ES-I3 (cell line): ENCODE measurements at regions not wholly inside any gene's neighbourhood (a gene's known extent, or its start where the extent isn't known, plus 50 kb on each side); places are given as distances from the start of the nearest gene placed in this dataset.

Experiments used
- H3K36me3 ChIP-seq: 2 replicates; pipeline ENCODE4 v1.6.1; 2013; ENCODE audit warnings: mild to moderate bottlenecking, low read length, control low read depth, moderate library complexity; ENCODE audit not compliant: insufficient read depth
- H3K4me1 ChIP-seq: 2 replicates; pipeline ENCODE4 v1.6.1; 2013; ENCODE audit warnings: mild to moderate bottlenecking, control low read depth, low read length; ENCODE audit not compliant: insufficient read depth
- H3K9ac ChIP-seq: 2 replicates; pipeline ENCODE4 v1.6.1; 2013; ENCODE audit warnings: low read depth, mild to moderate bottlenecking, low read length, moderate library complexity
- H3K9me3 ChIP-seq: 2 replicates; pipeline ENCODE4 v1.6.1; 2013; ENCODE audit warnings: mild to moderate bottlenecking, low read length, moderate library complexity; ENCODE audit not compliant: control insufficient read depth, insufficient read depth

DNA sequence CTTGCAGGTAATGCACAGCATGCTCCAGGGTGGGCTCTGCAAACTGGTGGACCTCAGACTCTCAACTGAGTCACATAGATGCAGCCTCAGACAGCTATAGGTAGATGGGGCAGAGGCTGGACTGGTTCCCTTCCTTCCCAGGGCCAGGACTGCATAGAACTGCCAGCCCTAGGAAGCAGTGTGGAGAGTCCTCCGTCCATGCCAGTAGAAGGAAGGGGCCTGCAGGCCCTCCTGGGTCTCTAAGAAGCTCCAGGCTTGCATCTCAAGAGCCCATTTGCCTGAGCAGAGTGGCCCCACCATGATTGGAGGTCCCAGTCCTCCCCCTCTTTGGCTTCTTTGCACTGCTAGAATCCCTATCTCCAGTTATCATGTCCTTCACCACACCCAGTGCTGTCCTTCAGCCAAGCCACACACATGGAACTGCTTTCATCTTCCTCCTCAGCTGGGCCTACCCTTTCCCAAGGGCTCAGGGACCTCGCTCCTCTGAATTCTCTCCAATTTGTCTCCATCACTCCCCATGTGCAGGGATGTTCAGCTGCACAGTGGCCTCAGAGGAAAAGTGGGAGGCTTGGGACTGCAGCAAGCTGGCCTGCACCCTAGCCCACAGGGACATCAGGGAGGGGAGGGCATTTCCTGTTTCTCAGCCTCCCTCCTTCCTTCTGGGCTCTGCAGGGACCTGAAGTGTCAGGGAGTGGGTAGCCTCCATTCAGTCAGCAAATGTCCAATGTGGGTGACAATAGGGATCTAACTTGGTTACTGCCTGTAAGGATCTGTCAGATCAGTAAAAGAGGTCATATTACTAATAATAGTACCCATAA, 146.0 kb downstream of the PJA1 start:
- Histone ChIP-seq H3K4me1 (no peaks in the 10 kb centered on the region), H3K36me3 (no peaks in the 10 kb centered on the region), H3K9ac (no peak overlapping the region), H3K9me3 (no peaks in the 10 kb centered on the region)

DNA sequence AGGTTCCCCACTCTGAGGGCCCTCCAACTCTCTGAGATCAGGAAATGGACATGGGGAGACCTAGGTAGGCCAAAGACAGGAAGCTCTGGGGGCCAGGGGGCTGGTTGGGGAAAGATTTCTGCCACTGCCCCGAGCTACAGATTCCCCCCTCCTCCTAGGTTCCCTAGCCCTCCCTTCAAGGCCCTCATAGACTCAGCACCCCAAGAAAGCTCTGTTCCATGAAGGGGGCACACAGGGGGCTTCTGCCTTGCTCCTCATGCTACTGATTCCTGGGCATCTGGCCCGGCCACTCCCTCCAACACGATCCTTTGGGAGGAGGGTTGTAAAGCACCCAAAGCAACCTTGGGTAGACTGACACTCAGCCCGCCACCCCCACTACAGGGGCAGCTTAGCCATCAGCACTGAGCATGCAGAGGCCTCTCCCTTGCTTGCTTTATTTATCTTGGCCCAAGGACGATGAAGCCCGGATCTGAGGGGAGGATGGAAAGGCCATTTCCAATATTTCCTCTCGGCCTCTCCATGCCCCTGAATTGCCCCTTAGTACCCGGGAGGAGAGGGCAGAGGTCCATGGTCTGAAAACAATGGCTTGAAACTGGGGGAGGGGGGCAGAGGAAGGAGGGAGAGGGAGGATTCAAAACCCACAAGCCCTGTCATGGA, 146.7 kb downstream of the PJA1 start:
- Histone ChIP-seq H3K4me1 (no peaks in the 10 kb centered on the region), H3K36me3 (no peaks in the 10 kb centered on the region), H3K9ac (no peak overlapping the region), H3K9me3 (no peaks in the 10 kb centered on the region)

DNA sequence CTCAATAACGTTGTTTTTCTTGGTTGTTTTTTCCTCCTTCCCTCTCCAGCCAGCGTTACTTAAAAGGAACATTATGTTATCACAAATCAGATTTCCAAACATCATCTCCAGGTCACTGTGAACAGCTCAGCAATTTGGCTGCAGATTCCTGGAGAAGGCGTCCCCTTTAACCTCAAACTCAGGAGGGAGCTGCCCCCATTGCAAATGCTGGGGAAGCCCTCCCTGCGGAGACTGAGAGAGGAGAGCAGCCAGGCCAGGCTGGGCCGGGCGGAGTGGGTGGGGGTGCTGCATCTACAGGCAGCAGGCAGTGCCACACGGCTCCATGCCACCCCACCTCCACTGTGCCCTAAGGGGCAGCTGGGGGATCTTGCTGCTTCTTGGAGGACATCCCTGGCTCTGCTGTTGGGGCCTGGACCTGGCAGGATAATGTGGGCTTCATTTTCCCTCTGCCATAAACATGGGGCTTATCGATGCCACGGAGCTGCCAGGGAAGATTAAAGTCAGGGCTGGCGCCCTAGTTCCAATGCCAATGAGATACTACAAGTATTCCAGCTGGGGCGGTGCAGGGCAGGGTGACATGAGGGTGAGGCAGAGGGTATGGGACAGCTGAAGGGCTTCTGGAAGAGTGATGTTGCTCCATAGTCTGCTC, 148.8 kb downstream of the PJA1 start:
- H3K9me3 ChIP-seq = no peaks in the 10 kb centered on the region
- no peak overlapping the region for H3K9ac ChIP-seq
- no peaks in the 10 kb centered on the region for H3K36me3 ChIP-seq
- no peaks in the 10 kb centered on the region for H3K4me1 ChIP-seq

DNA sequence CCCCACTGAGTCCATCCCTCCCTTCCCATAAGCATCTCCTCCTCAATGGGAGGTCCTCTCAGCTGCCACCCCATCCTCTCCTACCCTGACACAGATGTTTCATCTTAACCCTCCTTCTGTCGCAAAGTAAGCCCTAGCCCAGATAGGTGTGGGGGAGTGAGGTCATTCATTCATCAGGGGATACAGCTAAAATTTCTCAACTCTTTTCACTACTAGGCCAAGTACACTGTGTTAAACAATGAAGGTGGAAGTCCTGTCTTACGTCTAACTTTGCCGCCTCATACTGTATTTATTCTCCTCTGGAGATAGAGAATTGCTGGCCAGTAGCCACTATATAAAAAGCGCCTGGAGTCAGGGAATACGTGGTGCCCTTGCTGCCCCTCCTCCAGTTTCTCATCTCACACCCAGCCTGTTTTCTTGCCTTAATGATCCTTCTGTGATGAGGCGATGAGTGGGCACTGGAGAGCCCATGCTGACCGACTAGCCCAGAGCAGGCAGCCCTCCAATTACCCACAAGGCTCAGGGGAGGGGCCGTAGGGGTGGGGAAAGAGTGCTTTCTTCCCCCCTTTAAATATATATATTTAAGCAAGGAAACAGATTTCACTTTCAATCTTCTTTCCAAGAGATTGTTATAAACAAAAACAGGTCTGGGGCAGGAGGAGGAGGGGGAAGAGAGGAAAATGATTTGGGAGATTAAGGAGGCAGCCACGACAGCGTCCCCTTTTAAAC, 149.5 kb downstream of the PJA1 start:
- Histone ChIP-seq H3K36me3 (no peaks in the 10 kb centered on the region), H3K9me3 (no peaks in the 10 kb centered on the region; the same call in 1 of the 2 replicates), H3K4me1 (no peaks in the 10 kb centered on the region), H3K9ac (no peak overlapping the region)

DNA sequence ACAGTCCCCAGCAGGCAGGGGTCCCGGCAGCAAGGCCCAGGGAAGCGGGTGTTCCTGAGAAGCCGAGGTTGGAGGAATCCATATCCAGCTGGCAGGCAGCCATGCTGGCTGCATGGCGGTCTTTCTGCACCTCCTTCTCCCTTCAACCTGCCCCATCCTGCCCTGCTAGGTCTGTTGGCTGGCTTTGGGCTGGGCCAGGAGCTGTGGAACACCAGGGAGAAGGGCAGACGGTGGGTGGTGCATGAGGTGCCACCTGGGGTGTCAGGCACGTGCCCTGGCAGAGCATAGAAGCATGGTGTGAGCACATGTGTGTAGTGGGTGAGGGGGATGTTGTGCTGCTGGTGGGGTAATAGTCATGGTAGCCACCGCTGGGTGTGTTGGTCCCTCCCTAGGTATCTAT, 150.1 kb downstream of the PJA1 start:
- Histone ChIP-seq H3K4me1 (no peaks in the 10 kb centered on the region), H3K9me3 (no peaks in the 10 kb centered on the region; the same call in 1 of the 2 replicates), H3K9ac (no peak overlapping the region), H3K36me3 (no peaks in the 10 kb centered on the region)

DNA sequence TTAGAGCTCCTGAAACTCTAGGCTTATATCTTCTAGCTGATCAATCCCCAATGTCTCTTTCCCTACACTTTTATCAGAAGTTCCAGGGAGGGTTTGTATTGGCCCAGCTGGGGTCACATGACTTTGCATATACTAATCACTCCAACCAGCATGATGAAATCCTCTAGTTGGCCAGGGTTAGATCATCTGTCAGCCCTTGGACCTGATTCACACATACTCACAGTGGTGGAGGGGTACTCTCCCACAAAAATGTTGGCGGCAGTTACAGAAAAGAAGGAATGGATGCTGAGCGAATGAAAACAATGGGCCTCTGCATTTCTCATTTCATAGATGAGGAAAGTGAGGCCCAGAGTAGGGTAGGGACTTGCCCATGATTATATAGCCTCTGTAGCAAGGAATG, 151.1 kb downstream of the PJA1 start:
- H3K9ac ChIP-seq = no peak overlapping the region
- H3K4me1 ChIP-seq = no peaks in the 10 kb centered on the region
- H3K9me3 ChIP-seq = no peaks in the 10 kb centered on the region; the same call in 1 of the 2 replicates
- no peaks in the 10 kb centered on the region for H3K36me3 ChIP-seq

DNA sequence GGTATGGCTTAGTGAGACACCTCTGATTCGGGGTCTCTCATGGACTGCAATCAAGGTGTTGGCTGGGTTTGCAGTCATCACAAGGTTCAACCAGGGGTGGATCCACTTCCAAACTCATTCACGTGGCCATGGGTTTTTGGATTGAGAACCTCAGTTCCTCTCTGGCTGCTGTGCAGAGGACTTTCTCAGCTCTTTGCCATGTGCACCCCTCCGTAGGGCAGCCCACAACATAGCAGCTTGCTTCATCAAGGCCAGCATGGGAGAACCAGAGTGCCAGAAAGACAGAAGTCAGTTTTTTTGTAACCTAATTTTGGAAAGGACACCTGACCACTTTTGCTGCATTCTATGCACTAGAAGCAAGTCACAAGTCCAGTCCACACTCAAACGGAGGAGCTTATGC, 154.9 kb downstream of the PJA1 start:
- peaks cover 7% of the 10 kb centered on the region; the same call in 1 of the 2 replicates for H3K9me3 ChIP-seq
- no peaks in the 10 kb centered on the region for H3K36me3 ChIP-seq
- H3K4me1 ChIP-seq = no peaks in the 10 kb centered on the region
- no peak overlapping the region for H3K9ac ChIP-seq

DNA sequence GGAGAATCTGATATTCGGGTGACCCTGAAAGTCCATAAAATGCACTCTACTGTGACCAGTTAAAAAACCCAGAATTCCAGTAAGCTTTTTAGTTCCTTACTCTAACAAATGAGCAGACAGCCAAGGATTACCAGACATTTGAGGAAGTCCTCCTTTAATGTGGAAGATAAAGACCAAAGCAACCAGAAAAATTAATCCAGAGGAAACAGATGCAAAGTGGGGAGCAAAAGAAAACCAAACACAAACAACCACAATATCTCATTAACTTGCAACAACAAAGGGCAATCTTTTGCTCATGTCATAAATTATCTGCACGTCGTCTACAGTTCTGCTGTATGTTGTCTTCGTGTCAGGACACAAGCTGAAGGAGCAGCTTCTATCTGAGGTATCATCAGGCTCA, 164.4 kb downstream of the PJA1 start:
- Histone ChIP-seq H3K36me3 (no peaks in the 10 kb centered on the region), H3K4me1 (peaks cover 16% of the 10 kb centered on the region; the same call in 1 of the 2 replicates), H3K9me3 (peaks cover 4% of the 10 kb centered on the region; the same call in 1 of the 2 replicates), H3K9ac (no peak overlapping the region)

DNA sequence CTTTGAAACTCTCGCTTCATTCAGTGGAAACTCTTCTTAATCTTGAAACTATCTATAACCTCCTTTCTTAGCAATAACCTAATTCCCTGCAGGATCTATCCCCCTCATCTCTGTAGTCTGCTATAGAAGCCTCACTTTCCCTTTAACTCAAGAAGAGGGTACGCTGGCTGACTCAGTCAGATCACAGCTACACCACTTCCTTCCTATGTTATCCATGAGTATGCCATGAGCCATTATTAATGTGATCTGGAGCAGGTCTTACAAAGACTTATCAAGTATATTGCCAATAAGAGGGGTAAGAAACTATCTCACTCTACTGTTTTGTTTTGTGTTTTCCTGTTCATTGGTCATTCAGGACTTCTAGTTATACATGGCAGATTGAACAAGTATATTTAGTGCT, 165.3 kb downstream of the PJA1 start:
- H3K9ac ChIP-seq = no peak overlapping the region
- H3K4me1 ChIP-seq = peaks cover 16% of the 10 kb centered on the region; the same call in 1 of the 2 replicates
- H3K36me3 ChIP-seq = no peaks in the 10 kb centered on the region
- no peaks in the 10 kb centered on the region for H3K9me3 ChIP-seq

DNA sequence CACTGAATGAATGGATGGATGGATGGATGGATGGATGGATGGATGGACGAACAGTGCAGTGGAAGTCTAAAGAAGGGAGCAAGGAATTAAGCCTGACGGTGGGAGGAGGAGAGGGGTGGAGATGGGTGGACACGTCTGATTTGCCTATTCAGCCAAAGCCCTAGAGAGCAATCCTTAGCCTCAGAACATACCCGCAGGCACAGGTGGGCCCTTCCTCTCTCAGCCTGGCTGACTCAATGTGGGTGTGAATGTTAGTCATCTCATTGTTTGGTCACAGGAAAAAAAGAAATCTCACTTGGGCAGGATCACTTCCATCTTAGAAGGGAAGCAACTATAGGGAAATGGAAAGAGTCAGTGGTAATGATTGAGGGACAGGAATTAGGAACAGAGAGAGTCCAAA, 165.9 kb downstream of the PJA1 start:
- Histone ChIP-seq H3K9ac (no peak overlapping the region), H3K4me1 (peaks cover 16% of the 10 kb centered on the region; the same call in 1 of the 2 replicates), H3K9me3 (no peaks in the 10 kb centered on the region), H3K36me3 (no peaks in the 10 kb centered on the region)

DNA sequence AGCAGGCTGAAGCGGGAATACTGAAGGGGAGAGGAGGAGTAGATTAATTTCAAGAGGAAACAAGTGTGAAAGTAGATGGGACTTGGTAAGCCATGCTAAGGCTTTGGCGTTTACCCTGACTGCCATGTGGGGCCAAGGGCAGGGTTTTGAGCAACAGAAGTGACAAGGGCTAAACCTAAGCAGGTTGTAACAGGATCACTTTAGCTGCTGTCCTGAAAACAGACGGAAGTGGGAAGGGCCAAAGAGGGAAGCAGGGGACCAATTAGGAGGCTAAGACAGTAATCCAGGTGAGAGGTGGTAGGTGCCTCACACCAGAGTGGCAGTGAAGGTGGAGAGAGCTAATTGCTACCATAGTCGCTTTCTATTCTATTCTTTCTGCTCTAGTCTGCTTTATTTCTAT, 166.5 kb downstream of the PJA1 start:
- H3K4me1 ChIP-seq = peaks cover 16% of the 10 kb centered on the region; the same call in 1 of the 2 replicates
- H3K9me3 ChIP-seq = no peaks in the 10 kb centered on the region
- no peaks in the 10 kb centered on the region for H3K36me3 ChIP-seq
- H3K9ac ChIP-seq = no peak overlapping the region

DNA sequence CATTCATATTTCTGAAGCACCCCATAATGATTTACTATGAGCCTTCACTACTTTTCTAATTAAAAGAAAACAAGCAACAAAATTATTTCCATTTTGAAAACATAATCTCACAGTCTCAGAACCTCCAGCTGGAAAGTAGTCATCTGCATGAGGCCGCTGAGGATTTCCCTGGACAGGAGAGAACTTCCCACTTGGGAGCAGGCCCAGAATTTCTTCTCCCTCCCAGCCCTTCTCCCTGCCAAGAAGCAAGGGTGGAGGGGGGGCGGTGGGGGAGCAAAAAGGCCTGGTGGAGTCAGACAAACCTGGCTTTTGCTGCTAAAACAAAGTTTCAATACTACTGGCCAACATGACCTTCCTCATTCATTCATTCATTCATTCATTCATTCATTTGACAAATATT, 167.3 kb downstream of the PJA1 start:
- Histone ChIP-seq H3K9me3 (no peaks in the 10 kb centered on the region), H3K36me3 (no peaks in the 10 kb centered on the region), H3K4me1 (peaks cover 16% of the 10 kb centered on the region; the same call in 1 of the 2 replicates), H3K9ac (no peak overlapping the region)

DNA sequence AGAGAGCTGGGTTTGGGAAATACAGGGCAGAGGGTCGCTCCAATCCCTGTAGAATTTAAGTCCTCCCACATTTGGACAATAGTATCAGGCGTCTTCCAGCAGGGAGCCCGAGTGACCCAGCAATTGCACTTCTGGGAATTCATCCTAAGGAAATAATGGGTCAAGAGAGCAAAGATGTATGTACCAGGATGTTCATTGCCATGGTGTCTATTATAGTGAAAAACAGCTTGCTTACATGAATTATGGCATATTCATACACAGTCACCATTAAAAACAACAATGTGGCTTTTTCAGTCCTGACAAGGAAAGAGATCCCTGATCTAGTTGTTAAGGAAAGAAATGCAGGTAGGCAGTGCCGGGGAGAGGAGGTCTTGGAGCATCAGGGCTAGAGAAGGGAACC, 167.7 kb downstream of the PJA1 start:
- H3K36me3 ChIP-seq = no peaks in the 10 kb centered on the region
- H3K9ac ChIP-seq = no peak overlapping the region
- H3K4me1 ChIP-seq = peaks cover 16% of the 10 kb centered on the region; the same call in 1 of the 2 replicates
- H3K9me3 ChIP-seq = no peaks in the 10 kb centered on the region
